HG02642 (cell line): ENCODE measurements at regions not wholly inside any gene's neighbourhood (a gene's known extent, or its start where the extent isn't known, plus 50 kb on each side); places are given as distances from the start of the nearest gene placed in this dataset.

Source experiments
- ATAC-seq: cut with Tn5 transposase; IDR thresholded peaks from one replicate; pipeline ENCODE4 v1.9.1; 2021; ENCODE audit warnings: mild to moderate bottlenecking; ENCODE audit not compliant: unreplicated experiment, poor library complexity

GRCh38 chr9:81395676-81396054 is 293.7 kb downstream of the TLE1 start:
- no peak for ATAC-seq

DNA sequence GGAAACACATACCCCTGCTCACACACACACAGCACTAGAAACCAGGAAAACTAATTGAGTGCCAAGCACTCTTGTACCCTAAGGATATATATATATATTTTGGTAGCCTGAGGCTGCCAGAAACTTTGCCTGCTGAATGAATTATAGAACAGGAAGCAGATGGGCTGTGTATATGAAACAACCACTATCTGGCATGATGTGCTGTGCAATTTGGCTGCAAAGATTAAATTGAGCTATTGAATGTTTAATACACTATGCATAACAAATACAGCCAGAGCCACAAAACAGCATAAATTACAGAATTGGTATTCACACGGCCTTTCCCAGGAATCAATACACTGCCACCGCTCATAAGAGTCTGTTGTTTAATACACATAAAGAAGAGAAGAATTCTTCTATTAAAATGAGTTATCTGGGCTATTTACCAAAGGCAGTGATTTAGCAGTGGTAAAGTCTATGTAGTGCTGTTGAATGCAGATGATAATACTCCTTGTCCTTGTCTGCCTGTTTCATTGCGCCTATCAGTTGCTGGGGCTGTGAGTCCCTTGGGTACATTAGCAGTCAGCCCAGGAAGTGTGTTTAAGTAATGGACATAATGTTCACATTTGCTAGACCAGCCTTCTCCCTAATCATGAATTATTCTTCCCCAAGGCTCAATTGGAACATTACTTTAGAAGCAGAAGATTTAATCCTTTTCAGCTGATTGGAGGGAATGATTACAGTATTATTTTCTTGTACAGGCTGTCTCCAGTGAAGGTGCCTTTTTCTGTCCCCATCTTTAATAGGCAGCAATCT is 294.3 kb downstream of the TLE1 start:
- ATAC-seq, result no peak

GRCh38 chr9:81393985-81394811 is 295.1 kb downstream of the TLE1 start:
- ATAC-seq, result no peak

GRCh38 chr9:81391457-81391825 is 297.9 kb downstream of the TLE1 start:
- ATAC-seq, result no peak

GRCh38 chr9:81390792-81391456 is 298.4 kb downstream of the TLE1 start:
- no peak for ATAC-seq

- ATAC-seq, result no peak
Measured at GRCh38 chr9:81389569-81389993, 299.8 kb downstream of the TLE1 start.

DNA sequence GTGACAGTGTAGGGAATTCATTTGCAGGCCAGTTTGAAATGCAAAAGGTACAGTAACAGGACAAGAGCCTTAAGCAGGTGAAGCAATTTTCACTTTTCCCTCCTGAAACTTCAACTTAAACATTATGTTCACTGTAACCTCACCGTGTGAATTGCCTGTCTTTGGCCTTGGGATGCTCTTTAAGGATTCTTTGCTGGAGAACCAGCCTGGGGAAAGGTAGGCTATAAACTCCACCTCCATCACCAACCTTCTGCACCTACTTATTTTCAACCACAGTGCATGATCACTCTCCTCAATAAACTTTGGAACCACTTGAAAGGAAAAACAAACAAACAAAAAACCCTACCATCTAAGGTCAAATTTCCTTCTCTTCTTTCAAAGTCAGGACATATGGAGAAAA is 300.5 kb downstream of the TLE1 start:
- no peak for ATAC-seq

DNA sequence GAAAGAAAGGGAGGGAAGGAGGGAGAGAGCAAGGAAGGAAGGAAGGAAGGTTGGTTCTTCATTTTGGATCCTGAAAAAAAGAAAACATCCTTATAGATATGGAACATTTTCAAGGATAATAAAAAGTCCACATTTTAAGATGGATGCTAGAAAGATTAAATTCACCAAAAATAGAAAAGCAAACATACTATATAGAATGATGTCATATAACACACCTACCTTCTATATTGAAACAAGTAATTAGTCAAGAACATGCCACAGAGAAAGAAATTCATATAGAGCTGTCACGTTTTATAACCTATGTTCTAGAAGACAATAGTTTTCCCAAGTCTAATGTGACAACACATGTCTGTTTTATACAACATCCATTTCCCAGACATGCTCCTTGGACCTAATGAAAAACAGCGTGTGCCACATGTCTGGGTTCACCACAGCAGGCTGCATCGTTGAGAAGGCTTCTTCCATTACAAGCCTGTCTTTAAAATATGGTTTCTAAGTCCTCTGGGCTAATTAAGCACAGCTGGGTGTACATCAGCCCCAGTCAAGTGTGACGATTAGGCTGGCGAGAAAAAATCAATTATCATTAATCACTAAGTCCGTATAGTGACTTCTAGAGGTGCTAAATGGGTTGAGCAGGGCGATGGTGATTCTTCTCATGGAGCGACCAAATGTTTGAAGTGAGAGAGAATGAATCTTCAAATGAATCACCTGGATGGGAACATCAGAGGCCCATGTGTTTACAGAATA is 301.8 kb downstream of the TLE1 start:
- no peak for ATAC-seq

DNA sequence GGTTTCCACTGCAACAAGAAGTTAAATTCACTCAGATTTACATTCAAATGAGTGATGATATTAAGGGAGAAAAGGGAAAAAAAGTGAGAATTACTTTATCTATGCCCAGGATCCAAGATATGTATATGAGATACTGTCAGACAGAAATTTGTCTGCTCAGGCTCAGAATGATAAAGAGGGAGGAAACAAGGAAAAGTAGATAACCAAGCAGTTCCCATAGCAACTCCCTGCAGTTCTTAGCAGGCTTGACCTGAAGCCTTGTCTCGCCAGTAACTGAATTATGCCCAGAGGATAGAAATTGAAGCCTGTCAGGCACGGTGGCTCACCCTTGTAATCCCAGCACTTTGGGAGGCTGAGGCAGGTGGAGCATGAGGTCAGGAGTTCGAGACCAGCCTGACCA is 304.4 kb downstream of the TLE1 start:
- no peak for ATAC-seq

DNA sequence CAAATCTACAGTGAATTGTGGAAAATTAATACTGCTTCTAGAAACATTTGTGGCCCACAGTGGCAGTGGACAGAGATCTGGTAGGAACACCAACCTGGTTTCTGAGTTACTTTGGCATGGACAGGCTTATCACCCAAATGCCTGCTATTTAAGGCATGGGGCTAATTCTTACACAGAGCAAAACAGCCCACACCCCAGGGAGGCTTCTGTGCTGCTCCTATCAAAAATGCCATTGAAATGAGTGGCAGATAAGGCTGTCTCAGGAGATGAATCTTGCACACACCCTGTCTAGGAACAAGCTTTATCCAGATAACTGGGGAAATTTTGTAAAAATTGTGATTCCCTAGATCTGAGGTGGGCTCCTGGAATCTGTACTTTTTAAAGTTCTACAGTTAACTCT is 307.1 kb downstream of the TLE1 start:
- ATAC-seq, result no peak

GRCh38 chr9:81381694-81382093 is 307.7 kb downstream of the TLE1 start:
- ATAC-seq, result no peak

- ATAC-seq, result no peak
Measured at GRCh38 chr9:81380504-81381359, 308.6 kb downstream of the TLE1 start.

GRCh38 chr9:81379655-81380054 is 309.7 kb downstream of the TLE1 start:
- ATAC-seq, result no peak

DNA sequence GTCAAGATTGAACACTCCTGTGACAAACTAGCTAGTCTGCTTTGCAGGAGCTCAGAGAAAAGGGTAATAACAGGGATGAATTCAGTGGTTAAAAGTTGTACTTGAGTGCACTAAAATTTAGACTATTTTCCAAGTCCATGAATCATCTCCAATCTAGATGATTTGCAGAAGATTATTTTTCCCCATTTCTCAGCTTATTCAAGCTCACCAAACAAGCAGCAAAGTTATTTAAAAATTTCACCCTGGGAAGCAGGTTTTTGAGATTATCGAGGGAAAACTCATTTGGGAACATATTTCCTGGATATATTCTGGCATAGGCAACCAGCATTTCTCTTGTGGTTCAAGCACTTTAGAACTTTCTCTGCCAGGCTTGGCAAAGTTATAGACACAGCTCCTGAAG is 311.4 kb downstream of the TLE1 start:
- ATAC-seq, result no peak

DNA sequence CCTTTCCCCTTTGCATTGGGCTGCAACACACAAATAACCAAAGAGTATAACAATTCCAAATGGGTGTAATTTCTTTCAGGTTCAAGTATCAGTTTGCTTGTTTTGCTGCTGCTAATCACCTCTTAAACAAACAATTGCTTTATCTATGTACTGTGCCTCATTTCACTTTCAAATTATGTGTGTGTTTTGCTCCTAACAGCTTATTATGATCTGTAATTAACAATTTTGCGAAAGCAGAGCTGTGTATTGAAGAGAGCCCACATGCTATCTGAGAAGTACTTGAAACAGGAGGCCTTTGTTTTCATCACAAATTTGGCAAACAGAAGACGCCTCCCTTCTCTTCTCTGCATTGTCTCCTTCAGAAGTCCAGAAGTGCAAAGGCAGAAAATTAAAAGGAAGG is 312.0 kb downstream of the TLE1 start:
- ATAC-seq, result no peak

DNA sequence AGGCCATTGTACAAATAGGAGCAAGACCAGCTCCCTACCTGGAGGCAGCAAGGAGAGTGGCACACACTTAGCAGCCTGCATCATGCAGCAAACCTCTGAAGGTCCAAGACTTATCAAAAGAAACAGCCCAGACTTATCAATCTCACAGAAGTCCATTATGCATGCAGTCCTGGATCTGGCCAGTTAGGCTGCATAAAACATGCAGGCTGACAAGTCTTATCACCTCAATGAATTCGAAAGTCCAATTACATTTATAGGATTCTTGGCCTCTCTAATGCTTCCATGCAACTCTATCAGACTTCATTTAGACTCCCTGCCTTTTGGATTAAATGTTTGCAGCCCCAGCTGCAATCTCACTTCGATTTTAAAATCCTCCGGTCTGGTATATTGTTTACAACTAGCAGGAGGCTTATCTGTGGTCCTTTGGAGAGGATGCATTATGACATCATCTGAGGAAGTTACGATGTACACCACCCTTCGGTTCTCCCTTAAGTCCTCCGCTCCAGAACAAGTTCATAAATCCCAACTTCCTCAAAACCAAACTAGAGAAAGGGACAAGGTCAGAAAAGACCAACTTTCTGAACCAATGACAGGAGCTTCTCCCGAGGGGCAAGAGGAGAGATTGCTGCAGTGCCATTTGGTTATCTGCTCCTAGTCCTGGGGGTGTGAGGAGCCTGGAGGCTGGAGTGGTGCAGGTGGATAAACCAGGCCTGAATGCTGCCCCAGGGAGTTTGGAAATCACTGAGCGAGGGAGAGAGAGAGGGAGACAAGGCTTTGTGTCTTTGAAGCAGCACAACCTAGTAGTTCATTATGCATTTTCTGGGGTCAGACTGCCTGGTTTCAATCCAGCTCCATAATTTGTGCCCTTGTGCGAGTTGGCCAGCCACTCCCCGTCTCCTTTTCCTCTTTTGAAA is 313.9 kb downstream of the TLE1 start:
- ATAC-seq, result no peak

- no peak for ATAC-seq
Measured at GRCh38 chr9:81374459-81375186, 314.7 kb downstream of the TLE1 start.

DNA sequence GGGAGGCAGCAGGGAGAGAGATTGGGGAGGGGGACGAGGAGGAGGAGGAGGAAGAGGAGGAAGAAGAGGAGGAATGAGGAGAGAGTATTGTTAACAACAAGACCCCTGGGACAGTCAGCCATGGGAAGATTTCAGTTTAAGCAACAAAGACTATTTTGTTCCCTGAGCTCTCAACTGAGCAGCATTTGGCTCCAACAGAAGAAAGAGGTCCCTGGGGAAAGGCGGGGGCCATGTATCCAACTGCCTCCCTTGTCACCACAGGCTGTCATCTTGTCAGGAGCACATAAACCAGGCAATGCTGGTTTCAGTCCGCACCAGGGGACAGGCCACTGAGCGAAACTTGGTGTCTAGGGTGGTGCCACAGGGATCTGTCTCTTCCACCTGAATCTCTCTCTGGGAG is 316.1 kb downstream of the TLE1 start:
- ATAC-seq, result no peak
